ENCODE measurements at regions not wholly inside any gene's neighbourhood (a gene's known extent, or its start where the extent isn't known, plus 50 kb on each side); places are given as distances from the start of the nearest gene placed in this dataset.
A peak's percentile ranks its signal among the peaks of the same experiment; 100 is the strongest.
"Not testable (repeated sequence)": the region's sequence is repeated elsewhere in the genome, so short reads cannot be mapped to it uniquely, and the experiment has no call there.

DNA sequence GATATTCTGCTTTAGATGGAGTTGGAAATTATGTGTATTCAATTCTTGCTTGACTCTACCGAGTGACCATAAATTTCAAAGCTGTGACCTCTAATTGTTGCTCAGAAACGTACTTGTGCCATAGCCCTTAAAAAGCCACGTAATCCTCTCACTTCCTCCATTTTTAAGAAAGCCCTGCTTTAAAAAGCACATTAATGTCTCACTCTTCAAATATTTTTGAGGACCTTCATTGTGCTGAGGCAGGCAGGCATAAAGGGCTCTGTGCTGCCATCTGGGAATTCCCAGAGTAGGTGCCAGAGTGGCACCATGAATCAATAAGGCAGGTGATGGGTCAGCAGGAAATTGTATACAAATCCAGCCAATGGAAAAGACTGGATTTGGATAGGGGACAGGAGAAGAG is 97.7 kb upstream of the FAM204A start:
- DNase-seq: no peak
- H4K20me1 ChIP-seq (ENCODE audit: insufficient read depth, low read depth, low read length): no peaks in the 10 kb centered on the region
- H2AFZ ChIP-seq (ENCODE audit: low read length): no peak overlapping the region; the same call in 1 of the 2 replicates
- peak overlapping the region; percentile 76 for H3K27ac ChIP-seq (ENCODE audit: low read length)
- H3K4me1 ChIP-seq (ENCODE audit: low read length): peaks cover 17% of the 10 kb centered on the region
- H3K9me3 ChIP-seq (ENCODE audit: low read length): no peaks in the 10 kb centered on the region
- no peak overlapping the region for H3K4me3 ChIP-seq (ENCODE audit: low read length)
- H3K27me3 ChIP-seq (ENCODE audit: low read length): no peaks in the 10 kb centered on the region
- H3K79me2 ChIP-seq (ENCODE audit: low read length): no peaks in the 10 kb centered on the region
- H3K9me2 ChIP-seq (replicated peaks; ENCODE audit: insufficient read depth, low read length): no peaks in the 10 kb centered on the region
- H3K36me3 ChIP-seq (ENCODE audit: insufficient read depth, low read length): no peaks in the 10 kb centered on the region
- peak overlapping the region; percentile 3 for H3K4me2 ChIP-seq (ENCODE audit: low read depth, low read length, poor library complexity, severe bottlenecking)
- no peak overlapping the region for H3K9ac ChIP-seq (ENCODE audit: low read length)

DNA sequence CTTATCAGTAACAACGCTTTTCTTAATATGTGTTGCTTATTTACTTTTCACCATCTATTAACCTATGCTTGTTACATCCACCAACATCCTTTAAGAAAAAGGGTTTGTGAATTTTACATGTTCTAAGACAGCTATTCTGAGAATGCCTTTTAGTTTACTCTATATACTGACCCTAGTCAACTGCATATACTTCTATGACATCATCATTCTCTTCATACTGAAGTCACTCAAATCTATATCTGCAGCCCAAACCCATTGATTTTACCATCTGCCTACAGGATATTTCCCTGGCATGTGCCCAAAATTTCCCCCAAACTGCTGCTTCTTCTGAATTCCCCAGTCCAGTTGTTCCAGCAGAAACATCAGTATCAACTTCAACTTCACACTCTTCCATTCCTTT is 94.6 kb upstream of the FAM204A start:
- Histone ChIP-seq H3K4me3 (ENCODE audit: low read length) (no peak overlapping the region), H3K79me2 (ENCODE audit: low read length) (no peaks in the 10 kb centered on the region), H3K36me3 (ENCODE audit: insufficient read depth, low read length) (no peaks in the 10 kb centered on the region), H3K27ac (ENCODE audit: low read length) (no peak overlapping the region), H3K4me2 (ENCODE audit: low read depth, low read length, poor library complexity, severe bottlenecking) (no peak overlapping the region), H3K9me2 (replicated peaks; ENCODE audit: insufficient read depth, low read length) (no peaks in the 10 kb centered on the region), H3K9ac (ENCODE audit: low read length) (no peak overlapping the region), H3K9me3 (ENCODE audit: low read length) (no peaks in the 10 kb centered on the region), H3K4me1 (ENCODE audit: low read length) (peaks cover 17% of the 10 kb centered on the region), H4K20me1 (ENCODE audit: insufficient read depth, low read depth, low read length) (no peaks in the 10 kb centered on the region), H3K27me3 (ENCODE audit: low read length) (no peaks in the 10 kb centered on the region), H2AFZ (ENCODE audit: low read length) (no peak overlapping the region)
- DNase-seq: no peak

DNA sequence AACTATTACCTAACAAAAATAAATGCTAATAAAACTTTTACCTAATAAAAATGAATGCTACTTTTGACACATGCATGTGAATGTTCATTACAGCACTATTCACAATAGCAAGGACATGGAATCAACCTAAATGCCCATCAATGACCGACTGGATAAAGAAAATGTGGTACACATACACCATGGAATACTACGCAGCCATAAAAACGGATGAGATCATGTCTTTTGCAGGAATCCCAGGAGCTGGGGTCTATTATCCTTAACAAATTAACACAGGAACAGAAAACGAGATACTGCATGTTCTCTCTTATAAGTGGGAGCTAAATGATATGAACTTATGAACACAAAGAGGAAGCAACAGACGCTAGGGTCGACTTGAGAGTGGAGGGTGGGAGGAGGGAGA is 88.1 kb upstream of the FAM204A start:
- Histone ChIP-seq H3K36me3 (ENCODE audit: insufficient read depth, low read length) (no peaks in the 10 kb centered on the region), H3K79me2 (ENCODE audit: low read length) (no peaks in the 10 kb centered on the region), H2AFZ (ENCODE audit: low read length) (no peak overlapping the region), H3K9me3 (ENCODE audit: low read length) (no peaks in the 10 kb centered on the region), H4K20me1 (ENCODE audit: insufficient read depth, low read depth, low read length) (no peaks in the 10 kb centered on the region), H3K4me3 (ENCODE audit: low read length) (no peak overlapping the region), H3K27ac (ENCODE audit: low read length) (no peak overlapping the region), H3K4me1 (ENCODE audit: low read length) (no peaks in the 10 kb centered on the region), H3K4me2 (ENCODE audit: low read depth, low read length, poor library complexity, severe bottlenecking) (no peak overlapping the region), H3K9me2 (replicated peaks; ENCODE audit: insufficient read depth, low read length) (no peaks in the 10 kb centered on the region), H3K27me3 (ENCODE audit: low read length) (no peaks in the 10 kb centered on the region), H3K9ac (ENCODE audit: low read length) (no peak overlapping the region)
- DNase-seq: no peak

DNA sequence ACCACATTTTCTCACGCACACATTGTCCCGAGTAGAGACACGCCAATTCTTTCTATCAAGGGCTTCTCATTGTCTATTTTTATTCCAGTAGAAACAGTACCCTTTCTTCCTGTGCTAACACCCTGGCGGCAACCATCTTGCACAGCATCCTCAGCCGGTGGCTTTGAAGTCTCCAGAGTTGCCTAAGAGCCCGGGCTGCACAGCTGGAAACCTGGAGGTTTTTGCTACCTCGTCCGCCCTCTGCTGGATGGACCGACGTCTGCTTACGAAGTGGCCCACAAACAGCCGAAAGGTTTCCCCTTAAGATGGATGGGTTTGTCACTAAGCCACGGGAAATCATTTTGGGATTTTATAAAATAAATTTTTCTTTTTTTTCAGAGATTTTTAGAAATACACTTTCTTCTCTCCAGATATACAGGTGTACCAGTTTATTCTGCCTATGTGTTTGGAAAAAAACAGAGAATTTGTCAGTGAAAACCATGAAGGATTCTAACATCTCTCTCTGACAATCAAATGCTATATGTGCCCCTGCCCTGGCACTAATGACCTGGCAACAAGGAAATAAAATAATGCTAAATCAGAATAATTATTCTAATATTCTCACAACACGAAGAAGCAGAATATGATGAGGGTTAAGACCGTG is 81.8 kb upstream of the FAM204A start:
- Histone ChIP-seq H3K9me3 (ENCODE audit: low read length) (no peaks in the 10 kb centered on the region), H3K79me2 (ENCODE audit: low read length) (no peaks in the 10 kb centered on the region), H3K36me3 (ENCODE audit: insufficient read depth, low read length) (no peaks in the 10 kb centered on the region), H3K4me2 (ENCODE audit: low read depth, low read length, poor library complexity, severe bottlenecking) (no peak overlapping the region), H4K20me1 (ENCODE audit: insufficient read depth, low read depth, low read length) (no peaks in the 10 kb centered on the region), H3K9me2 (replicated peaks; ENCODE audit: insufficient read depth, low read length) (no peaks in the 10 kb centered on the region), H3K27me3 (ENCODE audit: low read length) (no peaks in the 10 kb centered on the region), H3K9ac (ENCODE audit: low read length) (no peak overlapping the region), H2AFZ (ENCODE audit: low read length) (no peak overlapping the region), H3K4me3 (ENCODE audit: low read length) (no peak overlapping the region), H3K4me1 (ENCODE audit: low read length) (no peaks in the 10 kb centered on the region), H3K27ac (ENCODE audit: low read length) (no peak overlapping the region)
- peak; percentile 93 for DNase-seq

DNA sequence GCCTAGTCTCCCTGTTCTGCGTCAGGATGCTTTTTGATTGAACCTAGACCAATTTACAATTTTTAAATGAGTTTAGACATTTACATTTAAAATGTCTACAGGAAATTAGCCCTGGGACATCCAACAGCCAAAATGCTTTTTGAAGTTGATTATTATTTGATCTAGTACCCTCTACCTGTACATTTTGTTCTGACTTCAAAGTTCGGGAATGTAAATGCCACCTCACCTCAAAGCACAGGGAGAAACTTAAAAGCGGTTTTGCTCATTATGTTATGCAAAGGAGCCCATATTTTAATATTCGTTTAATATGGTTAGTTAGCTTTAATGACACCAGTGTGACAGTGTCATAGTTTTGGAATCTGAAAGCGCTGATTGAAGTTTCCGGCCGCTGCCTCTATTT is 80.1 kb upstream of the FAM204A start:
- H3K9me2 ChIP-seq (replicated peaks; ENCODE audit: insufficient read depth, low read length): no peaks in the 10 kb centered on the region

DNA sequence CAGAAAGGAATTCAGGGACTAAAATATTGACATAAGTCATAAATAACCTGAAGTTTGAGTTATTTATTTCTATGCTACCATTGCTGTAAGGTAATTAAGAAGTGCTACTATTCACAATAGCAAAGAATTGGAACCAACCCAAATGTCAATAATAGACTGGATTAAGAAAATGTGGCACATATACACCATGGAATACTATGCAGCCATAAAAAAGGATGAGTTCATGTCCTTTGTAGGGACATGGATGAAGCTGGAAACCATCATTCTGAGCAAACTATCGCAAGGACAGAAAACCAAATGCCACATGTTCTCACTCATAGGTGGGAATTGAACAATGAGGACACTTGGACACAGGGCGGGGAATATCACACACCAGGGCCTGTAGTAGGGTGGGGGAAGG is 77.9 kb upstream of the FAM204A start:
- H2AFZ ChIP-seq (ENCODE audit: low read length); DNase-seq; H3K9me3 ChIP-seq (ENCODE audit: low read length); H3K79me2 ChIP-seq (ENCODE audit: low read length); H4K20me1 ChIP-seq (ENCODE audit: insufficient read depth, low read depth, low read length); H3K9me2 ChIP-seq (replicated peaks; ENCODE audit: insufficient read depth, low read length); H3K4me2 ChIP-seq (ENCODE audit: low read depth, low read length, poor library complexity, severe bottlenecking); H3K4me3 ChIP-seq (ENCODE audit: low read length); H3K9ac ChIP-seq (ENCODE audit: low read length); H3K27me3 ChIP-seq (ENCODE audit: low read length); H3K36me3 ChIP-seq (ENCODE audit: insufficient read depth, low read length); H3K4me1 ChIP-seq (ENCODE audit: low read length); H3K27ac ChIP-seq (ENCODE audit: low read length): not testable (repeated sequence)

More for the DNA sequence above, 80.1 kb upstream of the FAM204A start:
- no peak overlapping the region for H3K27ac ChIP-seq (ENCODE audit: low read length)
- H3K36me3 ChIP-seq (ENCODE audit: insufficient read depth, low read length): no peaks in the 10 kb centered on the region
- H3K4me1 ChIP-seq (ENCODE audit: low read length): no peaks in the 10 kb centered on the region
- H2AFZ ChIP-seq (ENCODE audit: low read length): no peak overlapping the region
- no peak overlapping the region for H3K9ac ChIP-seq (ENCODE audit: low read length)
- DNase-seq: no peak
- no peaks in the 10 kb centered on the region for H3K27me3 ChIP-seq (ENCODE audit: low read length)
- H4K20me1 ChIP-seq (ENCODE audit: insufficient read depth, low read depth, low read length): no peaks in the 10 kb centered on the region
- H3K4me2 ChIP-seq (ENCODE audit: low read depth, low read length, poor library complexity, severe bottlenecking): no peak overlapping the region
- H3K4me3 ChIP-seq (ENCODE audit: low read length): no peak overlapping the region
- H3K9me3 ChIP-seq (ENCODE audit: low read length): no peaks in the 10 kb centered on the region
- H3K79me2 ChIP-seq (ENCODE audit: low read length): no peaks in the 10 kb centered on the region

DNA sequence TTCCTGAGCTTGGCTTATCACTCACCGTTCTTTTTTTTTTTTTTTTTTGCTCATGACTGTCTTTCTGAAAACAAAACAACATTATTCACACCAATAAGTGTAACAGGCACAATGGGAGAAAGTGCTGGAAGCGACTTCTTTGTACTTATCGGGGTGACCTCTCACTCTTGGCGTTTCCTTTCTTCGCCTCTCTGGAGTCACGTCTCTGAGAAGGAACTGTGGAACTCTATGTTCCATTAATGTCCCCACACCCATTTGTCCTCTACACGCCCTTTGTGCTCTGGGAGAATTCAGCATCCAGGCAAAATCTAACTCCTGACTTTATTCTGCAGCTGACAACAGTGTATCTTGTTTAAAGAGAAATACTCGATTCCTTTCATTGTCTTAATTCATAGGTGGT is 70.8 kb upstream of the FAM204A start:
- H2AFZ ChIP-seq (ENCODE audit: low read length): no peak overlapping the region
- H3K9ac ChIP-seq (ENCODE audit: low read length): no peak overlapping the region
- no peak overlapping the region for H3K4me2 ChIP-seq (ENCODE audit: low read depth, low read length, poor library complexity, severe bottlenecking)
- H3K27ac ChIP-seq (ENCODE audit: low read length): no peak overlapping the region
- H3K9me3 ChIP-seq (ENCODE audit: low read length): no peaks in the 10 kb centered on the region
- no peaks in the 10 kb centered on the region for H4K20me1 ChIP-seq (ENCODE audit: insufficient read depth, low read depth, low read length)
- no peak for DNase-seq
- no peaks in the 10 kb centered on the region for H3K27me3 ChIP-seq (ENCODE audit: low read length)
- no peak overlapping the region for H3K4me3 ChIP-seq (ENCODE audit: low read length)
- no peaks in the 10 kb centered on the region for H3K9me2 ChIP-seq (replicated peaks; ENCODE audit: insufficient read depth, low read length)
- H3K4me1 ChIP-seq (ENCODE audit: low read length): no peaks in the 10 kb centered on the region
- H3K79me2 ChIP-seq (ENCODE audit: low read length): no peaks in the 10 kb centered on the region
- no peaks in the 10 kb centered on the region for H3K36me3 ChIP-seq (ENCODE audit: insufficient read depth, low read length)

DNA sequence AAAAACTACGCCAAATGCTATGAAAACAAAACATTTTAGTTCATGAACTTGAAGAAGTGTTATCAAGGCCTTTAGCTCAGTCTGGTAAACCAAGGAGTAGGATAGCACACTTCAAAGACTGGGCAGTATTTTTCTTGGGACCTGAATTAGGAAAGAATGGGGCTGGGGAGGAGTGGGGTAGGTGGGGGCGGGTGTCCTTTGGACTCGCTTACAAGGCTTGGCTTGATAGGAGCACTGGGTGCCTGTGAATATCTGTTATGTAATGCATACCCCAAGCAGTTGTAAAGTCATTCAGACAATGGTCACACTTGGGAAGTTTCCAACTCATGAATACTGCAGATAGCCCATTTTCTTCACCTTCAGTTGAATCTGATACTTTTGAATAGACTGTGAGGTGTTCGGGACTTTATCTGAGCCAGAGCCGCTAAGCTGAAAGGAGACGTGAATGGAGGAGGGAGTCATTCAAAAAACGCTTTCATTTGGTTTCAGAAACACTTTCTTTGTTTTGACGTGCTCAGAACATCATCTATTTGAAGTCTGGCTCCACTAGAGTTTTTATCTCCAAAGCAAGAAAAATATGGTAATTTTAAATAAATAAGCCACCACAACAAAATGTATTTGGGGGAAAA is 70.1 kb upstream of the FAM204A start:
- Histone ChIP-seq H3K9ac (ENCODE audit: low read length) (no peak overlapping the region), H3K4me3 (ENCODE audit: low read length) (no peak overlapping the region), H3K79me2 (ENCODE audit: low read length) (no peaks in the 10 kb centered on the region), H3K9me2 (replicated peaks; ENCODE audit: insufficient read depth, low read length) (no peaks in the 10 kb centered on the region), H3K36me3 (ENCODE audit: insufficient read depth, low read length) (no peaks in the 10 kb centered on the region), H2AFZ (ENCODE audit: low read length) (no peak overlapping the region), H3K27me3 (ENCODE audit: low read length) (no peaks in the 10 kb centered on the region), H3K4me1 (ENCODE audit: low read length) (no peaks in the 10 kb centered on the region), H3K27ac (ENCODE audit: low read length) (no peak overlapping the region), H3K4me2 (ENCODE audit: low read depth, low read length, poor library complexity, severe bottlenecking) (no peak overlapping the region), H4K20me1 (ENCODE audit: insufficient read depth, low read depth, low read length) (no peaks in the 10 kb centered on the region), H3K9me3 (ENCODE audit: low read length) (no peaks in the 10 kb centered on the region)
- DNase-seq: no peak

All from Karpas-422 (cell line).